Vagina (tissue), 2 donors: ENCODE measurements at regions not wholly inside any gene's neighbourhood (a gene's known extent, or its start where the extent isn't known, plus 50 kb on each side); places are given as distances from the start of the nearest gene placed in this dataset.

Experiments
- CTCF ChIP-seq, 3 experiments: fragments of 450-650 bp in 2 of 3; fragments of 200-600 bp in 1 of 3; sonication (generic) in 1 of 3; IDR thresholded peaks; one replicate each; pipeline ENCODE4 v1.5.1; 2017 to 2019; ENCODE audit warnings: antibody characterized with exemption in 3 of 3, mild to moderate bottlenecking in 2 of 3, moderate library complexity in 2 of 3
- POLR2A ChIP-seq, 2 donors: fragments of 450-650 bp; IDR thresholded peaks; one replicate each; pipeline ENCODE4 v1.6.1; 2017; ENCODE audit warnings: antibody characterized with exemption in 2 of 2, mild to moderate bottlenecking in 2 of 2, moderate library complexity in 2 of 2
- POLR2AphosphoS5 ChIP-seq, 2 donors: sonication (generic); formaldehyde crosslinking; IDR thresholded peaks; one replicate each; pipeline ENCODE4 v1.9.0; 2017; ENCODE audit warnings: antibody characterized with exemption in 2 of 2, mild to moderate bottlenecking in 2 of 2, low read depth in 1 of 2; ENCODE audit not compliant: insufficient read depth in 1 of 2

- TF ChIP-seq CTCF (IDR thresholded peaks at IDR 0.05) = no peak
- no peak for TF ChIP-seq POLR2A (IDR thresholded peaks at IDR 0.05)
- TF ChIP-seq POLR2AphosphoS5 (IDR thresholded peaks at IDR 0.05; ENCODE audit: insufficient read depth in 1 of 2, low read depth in 1 of 2) = no peak
These were observed 375.1 kb upstream of the ACTBL2 start for GRCh38 chr5:57857696-57858095.
